ENCODE measurements at regions not wholly inside any gene's neighbourhood (a gene's known extent, or its start where the extent isn't known, plus 50 kb on each side); places are given as distances from the start of the nearest gene placed in this dataset.

DNA sequence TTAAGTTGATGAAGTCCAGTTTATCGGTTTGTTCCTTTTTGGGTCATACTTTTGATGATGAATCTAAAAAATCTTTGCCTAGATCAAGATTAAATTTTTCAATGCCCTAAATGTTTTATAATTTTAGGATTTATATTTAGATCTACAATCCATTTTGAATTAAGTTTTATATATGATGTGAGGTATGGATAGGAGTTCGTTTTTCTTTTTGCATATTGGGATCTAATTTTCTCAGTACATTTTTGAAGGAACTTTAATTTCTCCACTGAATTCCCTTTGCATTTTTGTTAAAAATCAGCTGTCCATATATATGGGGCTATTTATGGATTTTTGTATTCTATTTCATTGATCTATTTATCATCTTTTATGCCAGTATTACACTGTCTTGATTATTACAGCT, 125.5 kb upstream of the HS3ST2 start (continued):
- no peak for TF ChIP-seq POLR2AphosphoS5 (IDR thresholded peaks at IDR 0.05; ENCODE audit: low read depth)

GRCh38 chr16:22688930-22689329, 125.0 kb upstream of the HS3ST2 start:
- no peak overlapping the region for H2AFZ ChIP-seq
- H3K9me2 ChIP-seq (ENCODE audit: insufficient read depth), result peaks cover 11% of the 10 kb centered on the region; the same call in 1 of the 2 replicates
- peaks cover 2% of the 10 kb centered on the region for H3K27me3 Mint-ChIP-seq (ENCODE audit: insufficient read depth, low read depth, poor library complexity)
- TF ChIP-seq EZH2phosphoT487 (IDR thresholded peaks at IDR 0.05; ENCODE audit: unreplicated experiment) (no peak), ZNF331 (CRISPR knock-in tag; IDR thresholded peaks at IDR 0.05; ENCODE audit: low read depth) (no peak), NANOG (IDR thresholded peaks at IDR 0.05; ENCODE audit: borderline replicate concordance) (no peak), JUNB (IDR thresholded peaks at IDR 0.05; ENCODE audit: unreplicated experiment) (no peak), CREB1 (CRISPR knock-in tag; IDR thresholded peaks at IDR 0.05; ENCODE audit: low read depth) (no peak), ZNF114 (CRISPR knock-in tag; IDR thresholded peaks at IDR 0.05) (no peak), STAT1 (IDR thresholded peaks at IDR 0.05; ENCODE audit: unreplicated experiment) (no peak), POLR2AphosphoS5 (IDR thresholded peaks at IDR 0.05; ENCODE audit: low read depth) (no peak), EZH2 (IDR thresholded peaks at IDR 0.05; ENCODE audit: low read depth, unreplicated experiment) (no peak)
- TF ChIP-seq, protein P1, sequence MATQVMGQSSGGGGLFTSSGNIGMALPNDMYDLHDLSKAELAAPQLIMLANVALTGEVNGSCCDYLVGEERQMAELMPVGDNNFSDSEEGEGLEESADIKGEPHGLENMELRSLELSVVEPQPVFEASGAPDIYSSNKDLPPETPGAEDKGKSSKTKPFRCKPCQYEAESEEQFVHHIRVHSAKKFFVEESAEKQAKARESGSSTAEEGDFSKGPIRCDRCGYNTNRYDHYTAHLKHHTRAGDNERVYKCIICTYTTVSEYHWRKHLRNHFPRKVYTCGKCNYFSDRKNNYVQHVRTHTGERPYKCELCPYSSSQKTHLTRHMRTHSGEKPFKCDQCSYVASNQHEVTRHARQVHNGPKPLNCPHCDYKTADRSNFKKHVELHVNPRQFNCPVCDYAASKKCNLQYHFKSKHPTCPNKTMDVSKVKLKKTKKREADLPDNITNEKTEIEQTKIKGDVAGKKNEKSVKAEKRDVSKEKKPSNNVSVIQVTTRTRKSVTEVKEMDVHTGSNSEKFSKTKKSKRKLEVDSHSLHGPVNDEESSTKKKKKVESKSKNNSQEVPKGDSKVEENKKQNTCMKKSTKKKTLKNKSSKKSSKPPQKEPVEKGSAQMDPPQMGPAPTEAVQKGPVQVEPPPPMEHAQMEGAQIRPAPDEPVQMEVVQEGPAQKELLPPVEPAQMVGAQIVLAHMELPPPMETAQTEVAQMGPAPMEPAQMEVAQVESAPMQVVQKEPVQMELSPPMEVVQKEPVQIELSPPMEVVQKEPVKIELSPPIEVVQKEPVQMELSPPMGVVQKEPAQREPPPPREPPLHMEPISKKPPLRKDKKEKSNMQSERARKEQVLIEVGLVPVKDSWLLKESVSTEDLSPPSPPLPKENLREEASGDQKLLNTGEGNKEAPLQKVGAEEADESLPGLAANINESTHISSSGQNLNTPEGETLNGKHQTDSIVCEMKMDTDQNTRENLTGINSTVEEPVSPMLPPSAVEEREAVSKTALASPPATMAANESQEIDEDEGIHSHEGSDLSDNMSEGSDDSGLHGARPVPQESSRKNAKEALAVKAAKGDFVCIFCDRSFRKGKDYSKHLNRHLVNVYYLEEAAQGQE (IDR thresholded peaks at IDR 0.05; ENCODE audit: unreplicated experiment), result no peak
- TF ChIP-seq, protein P2, sequence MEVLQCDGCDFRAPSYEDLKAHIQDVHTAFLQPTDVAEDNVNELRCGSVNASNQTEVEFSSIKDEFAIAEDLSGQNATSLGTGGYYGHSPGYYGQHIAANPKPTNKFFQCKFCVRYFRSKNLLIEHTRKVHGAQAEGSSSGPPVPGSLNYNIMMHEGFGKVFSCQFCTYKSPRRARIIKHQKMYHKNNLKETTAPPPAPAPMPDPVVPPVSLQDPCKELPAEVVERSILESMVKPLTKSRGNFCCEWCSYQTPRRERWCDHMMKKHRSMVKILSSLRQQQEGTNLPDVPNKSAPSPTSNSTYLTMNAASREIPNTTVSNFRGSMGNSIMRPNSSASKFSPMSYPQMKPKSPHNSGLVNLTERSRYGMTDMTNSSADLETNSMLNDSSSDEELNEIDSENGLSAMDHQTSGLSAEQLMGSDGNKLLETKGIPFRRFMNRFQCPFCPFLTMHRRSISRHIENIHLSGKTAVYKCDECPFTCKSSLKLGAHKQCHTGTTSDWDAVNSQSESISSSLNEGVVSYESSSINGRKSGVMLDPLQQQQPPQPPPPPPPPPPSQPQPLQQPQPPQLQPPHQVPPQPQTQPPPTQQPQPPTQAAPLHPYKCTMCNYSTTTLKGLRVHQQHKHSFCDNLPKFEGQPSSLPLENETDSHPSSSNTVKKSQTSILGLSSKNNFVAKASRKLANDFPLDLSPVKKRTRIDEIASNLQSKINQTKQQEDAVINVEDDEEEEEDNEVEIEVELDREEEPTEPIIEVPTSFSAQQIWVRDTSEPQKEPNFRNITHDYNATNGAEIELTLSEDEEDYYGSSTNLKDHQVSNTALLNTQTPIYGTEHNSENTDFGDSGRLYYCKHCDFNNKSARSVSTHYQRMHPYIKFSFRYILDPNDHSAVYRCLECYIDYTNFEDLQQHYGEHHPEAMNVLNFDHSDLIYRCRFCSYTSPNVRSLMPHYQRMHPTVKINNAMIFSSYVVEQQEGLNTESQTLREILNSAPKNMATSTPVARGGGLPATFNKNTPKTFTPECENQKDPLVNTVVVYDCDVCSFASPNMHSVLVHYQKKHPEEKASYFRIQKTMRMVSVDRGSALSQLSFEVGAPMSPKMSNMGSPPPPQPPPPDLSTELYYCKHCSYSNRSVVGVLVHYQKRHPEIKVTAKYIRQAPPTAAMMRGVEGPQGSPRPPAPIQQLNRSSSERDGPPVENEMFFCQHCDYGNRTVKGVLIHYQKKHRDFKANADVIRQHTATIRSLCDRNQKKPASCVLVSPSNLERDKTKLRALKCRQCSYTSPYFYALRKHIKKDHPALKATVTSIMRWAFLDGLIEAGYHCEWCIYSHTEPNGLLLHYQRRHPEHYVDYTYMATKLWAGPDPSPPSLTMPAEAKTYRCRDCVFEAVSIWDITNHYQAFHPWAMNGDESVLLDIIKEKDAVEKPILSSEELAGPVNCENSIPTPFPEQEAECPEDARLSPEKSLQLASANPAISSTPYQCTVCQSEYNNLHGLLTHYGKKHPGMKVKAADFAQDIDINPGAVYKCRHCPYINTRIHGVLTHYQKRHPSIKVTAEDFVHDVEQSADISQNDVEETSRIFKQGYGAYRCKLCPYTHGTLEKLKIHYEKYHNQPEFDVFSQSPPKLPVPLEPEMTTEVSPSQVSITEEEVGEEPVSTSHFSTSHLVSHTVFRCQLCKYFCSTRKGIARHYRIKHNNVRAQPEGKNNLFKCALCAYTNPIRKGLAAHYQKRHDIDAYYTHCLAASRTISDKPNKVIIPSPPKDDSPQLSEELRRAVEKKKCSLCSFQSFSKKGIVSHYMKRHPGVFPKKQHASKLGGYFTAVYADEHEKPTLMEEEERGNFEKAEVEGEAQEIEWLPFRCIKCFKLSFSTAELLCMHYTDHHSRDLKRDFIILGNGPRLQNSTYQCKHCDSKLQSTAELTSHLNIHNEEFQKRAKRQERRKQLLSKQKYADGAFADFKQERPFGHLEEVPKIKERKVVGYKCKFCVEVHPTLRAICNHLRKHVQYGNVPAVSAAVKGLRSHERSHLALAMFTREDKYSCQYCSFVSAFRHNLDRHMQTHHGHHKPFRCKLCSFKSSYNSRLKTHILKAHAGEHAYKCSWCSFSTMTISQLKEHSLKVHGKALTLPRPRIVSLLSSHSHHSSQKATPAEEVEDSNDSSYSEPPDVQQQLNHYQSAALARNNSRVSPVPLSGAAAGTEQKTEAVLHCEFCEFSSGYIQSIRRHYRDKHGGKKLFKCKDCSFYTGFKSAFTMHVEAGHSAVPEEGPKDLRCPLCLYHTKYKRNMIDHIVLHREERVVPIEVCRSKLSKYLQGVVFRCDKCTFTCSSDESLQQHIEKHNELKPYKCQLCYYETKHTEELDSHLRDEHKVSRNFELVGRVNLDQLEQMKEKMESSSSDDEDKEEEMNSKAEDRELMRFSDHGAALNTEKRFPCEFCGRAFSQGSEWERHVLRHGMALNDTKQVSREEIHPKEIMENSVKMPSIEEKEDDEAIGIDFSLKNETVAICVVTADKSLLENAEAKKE (CRISPR knock-in tag; IDR thresholded peaks at IDR 0.05), result no peak
- TF ChIP-seq, protein P3, sequence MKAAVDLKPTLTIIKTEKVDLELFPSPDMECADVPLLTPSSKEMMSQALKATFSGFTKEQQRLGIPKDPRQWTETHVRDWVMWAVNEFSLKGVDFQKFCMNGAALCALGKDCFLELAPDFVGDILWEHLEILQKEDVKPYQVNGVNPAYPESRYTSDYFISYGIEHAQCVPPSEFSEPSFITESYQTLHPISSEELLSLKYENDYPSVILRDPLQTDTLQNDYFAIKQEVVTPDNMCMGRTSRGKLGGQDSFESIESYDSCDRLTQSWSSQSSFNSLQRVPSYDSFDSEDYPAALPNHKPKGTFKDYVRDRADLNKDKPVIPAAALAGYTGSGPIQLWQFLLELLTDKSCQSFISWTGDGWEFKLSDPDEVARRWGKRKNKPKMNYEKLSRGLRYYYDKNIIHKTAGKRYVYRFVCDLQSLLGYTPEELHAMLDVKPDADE (IDR thresholded peaks at IDR 0.05), result no peak
- TF ChIP-seq, protein P4, sequence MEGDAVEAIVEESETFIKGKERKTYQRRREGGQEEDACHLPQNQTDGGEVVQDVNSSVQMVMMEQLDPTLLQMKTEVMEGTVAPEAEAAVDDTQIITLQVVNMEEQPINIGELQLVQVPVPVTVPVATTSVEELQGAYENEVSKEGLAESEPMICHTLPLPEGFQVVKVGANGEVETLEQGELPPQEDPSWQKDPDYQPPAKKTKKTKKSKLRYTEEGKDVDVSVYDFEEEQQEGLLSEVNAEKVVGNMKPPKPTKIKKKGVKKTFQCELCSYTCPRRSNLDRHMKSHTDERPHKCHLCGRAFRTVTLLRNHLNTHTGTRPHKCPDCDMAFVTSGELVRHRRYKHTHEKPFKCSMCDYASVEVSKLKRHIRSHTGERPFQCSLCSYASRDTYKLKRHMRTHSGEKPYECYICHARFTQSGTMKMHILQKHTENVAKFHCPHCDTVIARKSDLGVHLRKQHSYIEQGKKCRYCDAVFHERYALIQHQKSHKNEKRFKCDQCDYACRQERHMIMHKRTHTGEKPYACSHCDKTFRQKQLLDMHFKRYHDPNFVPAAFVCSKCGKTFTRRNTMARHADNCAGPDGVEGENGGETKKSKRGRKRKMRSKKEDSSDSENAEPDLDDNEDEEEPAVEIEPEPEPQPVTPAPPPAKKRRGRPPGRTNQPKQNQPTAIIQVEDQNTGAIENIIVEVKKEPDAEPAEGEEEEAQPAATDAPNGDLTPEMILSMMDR (conservative IDR thresholded peaks at IDR 0.05; ENCODE audit: low read depth in 2 of 2), result no peak
- no peak for DNase-seq (ENCODE audit: low spot score)
- no peaks in the 10 kb centered on the region for H3F3A ChIP-seq (replicated peaks; ENCODE audit: low read depth)
- H3K27ac ChIP-seq (ENCODE audit: low read depth), result no peak overlapping the region
- no peaks in the 10 kb centered on the region for H4K20me1 ChIP-seq (replicated peaks; ENCODE audit: insufficient read depth)
- H3K4me3 ChIP-seq, result no peak overlapping the region
- ATAC-seq, result no peak
- no peaks in the 10 kb centered on the region for H3K4me1 ChIP-seq (ENCODE audit: insufficient read depth)
- no peaks in the 10 kb centered on the region for H3K4me1 Mint-ChIP-seq
- H3K79me2 ChIP-seq (replicated peaks; ENCODE audit: insufficient read depth), result no peaks in the 10 kb centered on the region
- H3K36me3 ChIP-seq (ENCODE audit: insufficient read depth), result peaks cover 8% of the 10 kb centered on the region; the same call in 1 of the 2 replicates
- peaks cover 8% of the 10 kb centered on the region for H3K36me3 Mint-ChIP-seq (ENCODE audit: low read depth)
- H3K9me3 Mint-ChIP-seq, result peaks cover 16% of the 10 kb centered on the region
- H3K4me2 ChIP-seq, result no peak overlapping the region
- no peak overlapping the region for H3K27ac Mint-ChIP-seq
- H3K27me3 ChIP-seq (ENCODE audit: insufficient read depth), result no peaks in the 10 kb centered on the region
- H3K4me3 Mint-ChIP-seq, result no peak overlapping the region
